B cell (primary cell): ENCODE measurements at regions not wholly inside any gene's neighbourhood (a gene's known extent, or its start where the extent isn't known, plus 50 kb on each side); places are given as distances from the start of the nearest gene placed in this dataset.

Source experiments
- EZH2 ChIP-seq: IDR thresholded peaks from 2 replicates; pipeline ENCODE4 v1.6.1; 2012; ENCODE audit warnings: borderline replicate concordance, low read depth, mild to moderate bottlenecking, moderate library complexity, low read length; ENCODE audit not compliant: insufficient read depth, poor library complexity, severe bottlenecking
- TF ChIP-seq, protein P1 (sequence below): fragments of 200-600 bp; IDR thresholded peaks from one replicate; pipeline ENCODE4 v1.8.0; 2022; ENCODE audit warnings: antibody characterized with exemption, mild to moderate bottlenecking

GRCh38 chr3:22249658-22250057 is 498.6 kb upstream of the ZNF385D start:
- TF ChIP-seq, protein P1, sequence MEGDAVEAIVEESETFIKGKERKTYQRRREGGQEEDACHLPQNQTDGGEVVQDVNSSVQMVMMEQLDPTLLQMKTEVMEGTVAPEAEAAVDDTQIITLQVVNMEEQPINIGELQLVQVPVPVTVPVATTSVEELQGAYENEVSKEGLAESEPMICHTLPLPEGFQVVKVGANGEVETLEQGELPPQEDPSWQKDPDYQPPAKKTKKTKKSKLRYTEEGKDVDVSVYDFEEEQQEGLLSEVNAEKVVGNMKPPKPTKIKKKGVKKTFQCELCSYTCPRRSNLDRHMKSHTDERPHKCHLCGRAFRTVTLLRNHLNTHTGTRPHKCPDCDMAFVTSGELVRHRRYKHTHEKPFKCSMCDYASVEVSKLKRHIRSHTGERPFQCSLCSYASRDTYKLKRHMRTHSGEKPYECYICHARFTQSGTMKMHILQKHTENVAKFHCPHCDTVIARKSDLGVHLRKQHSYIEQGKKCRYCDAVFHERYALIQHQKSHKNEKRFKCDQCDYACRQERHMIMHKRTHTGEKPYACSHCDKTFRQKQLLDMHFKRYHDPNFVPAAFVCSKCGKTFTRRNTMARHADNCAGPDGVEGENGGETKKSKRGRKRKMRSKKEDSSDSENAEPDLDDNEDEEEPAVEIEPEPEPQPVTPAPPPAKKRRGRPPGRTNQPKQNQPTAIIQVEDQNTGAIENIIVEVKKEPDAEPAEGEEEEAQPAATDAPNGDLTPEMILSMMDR: no peak
- TF ChIP-seq EZH2: no peak
